HG03378 (cell line): ENCODE measurements at regions not wholly inside any gene's neighbourhood (a gene's known extent, or its start where the extent isn't known, plus 50 kb on each side); places are given as distances from the start of the nearest gene placed in this dataset.

Experiments
- ATAC-seq: cut with Tn5 transposase; IDR thresholded peaks from one replicate; pipeline ENCODE4 v1.9.1; 2021; ENCODE audit warnings: mild to moderate bottlenecking, moderate library complexity; ENCODE audit not compliant: unreplicated experiment

DNA sequence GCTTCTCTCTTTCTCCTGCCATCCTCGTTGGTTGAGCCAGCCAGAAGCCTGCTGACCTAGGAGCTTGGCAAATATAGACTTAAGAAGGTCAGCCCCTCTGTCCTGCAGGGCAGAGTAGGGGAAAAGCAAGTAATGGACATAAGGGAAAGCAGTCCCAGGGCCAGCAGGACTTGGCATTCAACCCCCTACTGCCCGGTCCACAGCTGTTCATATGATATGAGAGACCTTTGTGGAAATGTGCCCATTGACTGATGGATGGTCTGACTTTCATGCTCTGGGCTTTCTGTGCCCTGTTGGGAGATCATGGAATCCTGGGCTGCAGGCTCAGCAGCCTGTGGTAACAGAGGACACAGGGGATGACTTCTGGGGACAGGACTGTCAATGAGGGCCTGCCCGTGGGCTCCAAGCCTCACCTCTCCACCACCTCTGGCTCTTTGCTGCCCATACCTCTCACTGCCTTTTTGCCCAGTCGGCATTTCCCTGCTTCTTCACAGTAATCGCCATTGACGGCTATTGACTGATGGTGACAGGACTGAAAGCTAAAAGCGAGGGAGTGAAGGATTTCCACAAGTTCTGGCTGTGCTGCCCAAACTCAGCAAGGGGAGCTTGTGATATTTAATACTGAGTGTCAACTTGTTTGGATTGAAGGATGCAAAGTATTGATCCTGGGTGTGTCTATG is 60.0 kb upstream of the NMNAT3 start:
- no peak for ATAC-seq

DNA sequence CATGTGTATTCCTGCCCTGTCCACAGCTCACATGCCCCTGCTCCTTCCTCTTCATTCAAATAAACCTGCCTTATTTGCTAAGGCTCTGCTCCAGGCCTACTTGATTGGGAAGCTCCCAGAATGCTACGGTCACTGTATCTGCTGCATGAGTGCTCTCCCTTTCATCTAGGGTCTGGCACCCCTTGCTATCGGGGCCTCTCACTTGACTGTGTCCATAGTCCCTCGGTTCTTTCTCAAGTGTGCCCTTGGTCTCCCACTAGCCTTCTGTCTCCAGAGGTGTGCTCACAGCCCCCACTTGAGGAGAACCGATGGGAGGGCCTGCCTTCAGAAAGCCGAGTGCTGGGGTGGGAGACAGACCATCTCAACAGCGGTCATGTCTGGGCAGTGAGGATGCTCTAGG is 57.4 kb upstream of the NMNAT3 start:
- ATAC-seq, result no peak

GRCh38 chr3:139732729-139733128 is 55.0 kb upstream of the NMNAT3 start:
- no peak for ATAC-seq

DNA sequence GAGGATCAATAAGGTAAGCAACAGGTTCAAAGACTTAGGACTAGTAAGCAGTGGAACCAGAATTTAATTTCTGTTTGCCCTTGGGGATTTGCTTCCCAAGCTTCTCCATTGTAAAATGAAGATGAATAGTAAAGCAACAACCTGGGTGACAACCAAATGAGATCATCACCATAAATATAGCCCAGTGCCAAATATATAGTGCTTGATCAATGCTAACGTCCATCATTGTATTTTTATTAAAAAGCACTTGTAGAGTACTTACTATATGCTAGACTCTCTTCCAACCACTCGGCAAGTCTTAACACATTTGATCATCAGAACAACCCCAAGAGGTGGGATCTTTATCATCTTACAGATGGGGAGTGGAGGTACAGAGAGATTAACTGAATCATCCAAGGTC is 51.5 kb upstream of the NMNAT3 start:
- ATAC-seq, result no peak

- no peak for ATAC-seq
Measured at GRCh38 chr3:139728414-139728813, 50.6 kb upstream of the NMNAT3 start.
